Lower lobe of right lung (tissue), 2 donors: ENCODE measurements at regions not wholly inside any gene's neighbourhood (a gene's known extent, or its start where the extent isn't known, plus 50 kb on each side); places are given as distances from the start of the nearest gene placed in this dataset.

ENCODE experiments used
- ATAC-seq, 2 donors: fragments of 200-7000 bp; cut with Tn5 transposase; one replicate each; pipeline ENCODE4 v1.9.1; 2020 to 2022; ENCODE audit warnings: mild to moderate bottlenecking in 2 of 2, moderate library complexity in 2 of 2
- DNase-seq: peaks from one replicate; pipeline ENCODE4 v3.0.0-alpha.2; 2020
- H3K27ac ChIP-seq: fragments of 200-600 bp; one replicate; pipeline ENCODE4 v1.8.0; 2022
- H3K27me3 ChIP-seq: fragments of 200-600 bp; one replicate; pipeline ENCODE4 v1.8.0; 2022; ENCODE audit warnings: low read depth
- H3K36me3 ChIP-seq: fragments of 200-600 bp; one replicate; pipeline ENCODE4 v1.8.0; 2022; ENCODE audit warnings: mild to moderate bottlenecking
- H3K4me1 ChIP-seq: fragments of 200-600 bp; one replicate; pipeline ENCODE4 v1.8.0; 2022
- H3K4me3 ChIP-seq: fragments of 200-600 bp; one replicate; pipeline ENCODE4 v1.8.0; 2022; ENCODE audit warnings: mild to moderate bottlenecking
- H3K9me3 ChIP-seq: fragments of 200-600 bp; one replicate; pipeline ENCODE4 v1.8.0; 2022
- CTCF ChIP-seq: fragments of 200-600 bp; IDR thresholded peaks from one replicate; pipeline ENCODE4 v1.8.0; 2022; ENCODE audit warnings: antibody characterized with exemption, mild to moderate bottlenecking
- intact Hi-C: fragments of 100-400 bp; cut with DNase I; formaldehyde crosslinking; loops from one replicate; pipeline ENCODE4 v1.11.0; 2022
- donor health status: DM: no; HTN: yes; CAD: no; lungs with severe emphysema.

DNA sequence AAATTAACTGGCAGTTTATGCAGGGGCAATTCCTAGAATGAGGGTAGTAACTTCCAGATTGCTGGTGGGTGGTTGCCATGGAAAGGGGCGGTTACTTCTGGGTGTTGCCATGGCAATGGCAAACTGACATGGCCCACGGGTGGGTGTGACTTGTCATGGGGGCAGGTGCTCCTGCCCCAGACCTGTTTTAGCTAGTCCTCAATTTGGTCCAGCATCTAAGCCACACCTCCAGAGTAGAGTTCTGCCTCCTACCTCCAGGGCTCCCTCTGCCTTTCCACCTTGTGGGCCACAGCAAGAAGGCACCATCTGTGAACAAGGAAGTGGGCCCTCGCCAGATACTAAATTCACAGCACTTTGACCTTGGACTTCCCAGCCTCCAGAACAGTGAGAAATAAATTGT lies 148.7 kb downstream of the TFCP2L1 start:
- intact Hi-C loops = no loop called here
- TF ChIP-seq CTCF = no peak
- Histone ChIP-seq H3K4me1 (no peaks in the 10 kb centered on the region), H3K36me3 (no peaks in the 10 kb centered on the region), H3K27me3 (no peaks in the 10 kb centered on the region), H3K4me3 (no peak overlapping the region), H3K27ac (no peak overlapping the region), H3K9me3 (no peaks in the 10 kb centered on the region)
- ATAC-seq = no peak
- no peak for DNase-seq

- ATAC-seq = no peak
- Histone ChIP-seq H3K4me3 (no peak overlapping the region), H3K36me3 (no peaks in the 10 kb centered on the region), H3K9me3 (no peaks in the 10 kb centered on the region), H3K27me3 (no peaks in the 10 kb centered on the region), H3K27ac (no peak overlapping the region), H3K4me1 (no peaks in the 10 kb centered on the region)
- no peak for DNase-seq
- TF ChIP-seq CTCF = no peak
- intact Hi-C loops = no loop called here
These were observed 147.4 kb downstream of the TFCP2L1 start for GRCh38 chr2:121137571-121137970.

GRCh38 chr2:121140734-121141133 lies 144.3 kb downstream of the TFCP2L1 start:
- TF ChIP-seq CTCF = no peak
- no peaks in the 10 kb centered on the region for H3K27me3 ChIP-seq
- no peaks in the 10 kb centered on the region for H3K4me1 ChIP-seq
- ATAC-seq = no peak
- no peak overlapping the region for H3K27ac ChIP-seq
- no peaks in the 10 kb centered on the region for H3K9me3 ChIP-seq
- H3K36me3 ChIP-seq = no peaks in the 10 kb centered on the region
- DNase-seq = no peak
- intact Hi-C loops = no loop called here
- no peak overlapping the region for H3K4me3 ChIP-seq

DNA sequence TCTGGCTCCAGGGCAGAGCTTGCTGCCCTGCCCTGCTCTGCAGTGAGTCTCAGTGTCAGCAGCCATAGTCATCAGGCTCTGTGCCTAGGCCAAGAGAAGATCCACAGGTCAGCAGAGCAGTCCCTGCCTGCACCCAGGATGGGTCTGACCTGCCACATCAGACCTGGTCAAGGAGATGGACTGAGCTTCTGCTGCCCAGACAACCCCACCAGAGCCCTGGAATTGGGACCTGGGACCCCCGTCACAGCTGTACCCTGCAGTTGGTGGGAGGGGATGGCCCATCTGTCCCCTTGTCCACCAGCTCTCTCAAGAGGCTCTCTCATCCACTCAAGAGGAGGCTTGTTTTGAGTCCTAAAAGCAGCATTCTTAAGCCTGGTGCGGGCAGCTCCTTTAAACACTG lies 142.6 kb downstream of the TFCP2L1 start:
- no peak for TF ChIP-seq CTCF
- no peak for DNase-seq

DNA sequence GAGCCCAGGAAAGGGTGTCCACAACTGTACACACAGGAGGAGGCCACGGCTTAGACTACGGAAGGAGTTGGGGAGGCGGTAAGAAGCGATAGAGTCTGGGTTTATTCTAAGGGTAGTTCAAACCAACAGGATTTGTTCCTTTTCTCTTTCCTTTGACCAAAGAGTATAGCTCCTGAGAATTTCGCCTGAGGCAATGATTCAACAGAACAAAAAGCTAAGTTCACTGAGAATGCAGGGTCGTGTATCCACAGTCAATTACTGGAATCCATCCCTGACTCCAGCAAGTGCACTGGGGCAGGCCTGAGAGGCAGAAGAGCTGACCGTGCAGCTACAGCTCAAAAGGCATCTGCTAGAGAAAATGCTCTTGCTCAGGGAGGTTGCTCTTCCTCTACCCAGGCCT lies 140.9 kb downstream of the TFCP2L1 start:
- no peak for ATAC-seq

More for the DNA sequence above, 142.6 kb downstream of the TFCP2L1 start:
- H3K36me3 ChIP-seq = no peaks in the 10 kb centered on the region
- no peak for ATAC-seq
- intact Hi-C loops = no loop called here
- H3K4me1 ChIP-seq = no peaks in the 10 kb centered on the region
- H3K27ac ChIP-seq = no peak overlapping the region
- no peaks in the 10 kb centered on the region for H3K27me3 ChIP-seq
- H3K9me3 ChIP-seq = no peaks in the 10 kb centered on the region
- no peak overlapping the region for H3K4me3 ChIP-seq

More for the DNA sequence above, 140.9 kb downstream of the TFCP2L1 start:
- intact Hi-C loops = no loop called here
- Histone ChIP-seq H3K4me1 (no peaks in the 10 kb centered on the region), H3K9me3 (no peaks in the 10 kb centered on the region), H3K4me3 (no peak overlapping the region), H3K27me3 (no peaks in the 10 kb centered on the region), H3K27ac (no peak overlapping the region), H3K36me3 (no peaks in the 10 kb centered on the region)
- TF ChIP-seq CTCF = no peak
- no peak for DNase-seq
